GM23338 (cell line): ENCODE measurements at regions not wholly inside any gene's neighbourhood (a gene's known extent, or its start where the extent isn't known, plus 50 kb on each side); places are given as distances from the start of the nearest gene placed in this dataset.
A peak's percentile ranks its signal among the peaks of the same experiment; 100 is the strongest.

ENCODE experiments used
- ATAC-seq: fragments of 200-7000 bp; cut with Tn5 transposase; 3 replicates; pipeline ENCODE4 v1.9.1; 2020
- DNase-seq: peaks from one replicate; pipeline ENCODE4 v3.0.0-alpha.2; 2015; ENCODE audit warnings: low spot score
- H2AFZ ChIP-seq: fragments of 200-600 bp; sonication (generic); 2 replicates; pipeline ENCODE4 v1.8.0; 2016; ENCODE audit warnings: antibody characterized with exemption, mild to moderate bottlenecking, moderate library complexity
- H3F3A ChIP-seq: fragments of 200-600 bp; sonication (generic); replicated peaks from 2 replicates; pipeline ENCODE4 v1.8.0; 2017; ENCODE audit warnings: antibody characterized with exemption, mixed run types, low read depth
- H3K27ac ChIP-seq: fragments of 200-600 bp; sonication (generic); 2 replicates; pipeline ENCODE4 v1.6.1; 2016; ENCODE audit warnings: low read depth
- H3K27me3 ChIP-seq: fragments of 200-600 bp; sonication (generic); 2 replicates; pipeline ENCODE4 v1.8.0; 2016; ENCODE audit warnings: mild to moderate bottlenecking, mixed run types, moderate library complexity; ENCODE audit not compliant: insufficient read depth
- H3K36me3 ChIP-seq: fragments of 200-600 bp; sonication (generic); 2 replicates; pipeline ENCODE4 v1.8.0; 2016; ENCODE audit warnings: mild to moderate bottlenecking; ENCODE audit not compliant: insufficient read depth
- H3K4me1 ChIP-seq: fragments of 200-600 bp; sonication (generic); 2 replicates; pipeline ENCODE4 v1.8.0; 2016; ENCODE audit warnings: mild to moderate bottlenecking, moderate library complexity; ENCODE audit not compliant: insufficient read depth
- H3K4me2 ChIP-seq: fragments of 200-600 bp; sonication (generic); 2 replicates; pipeline ENCODE4 v1.7.1; 2017; ENCODE audit warnings: mixed run types
- H3K4me3 ChIP-seq: fragments of 200-600 bp; sonication (generic); 2 replicates; pipeline ENCODE4 v1.6.1; 2016; ENCODE audit warnings: mixed run types
- H3K79me2 ChIP-seq: fragments of 200-600 bp; sonication (generic); replicated peaks from 2 replicates; pipeline ENCODE4 v1.8.0; 2017; ENCODE audit warnings: mild to moderate bottlenecking; ENCODE audit not compliant: insufficient read depth
- H3K9me2 ChIP-seq: fragments of 200-600 bp; sonication (generic); 2 replicates; pipeline ENCODE4 v1.8.0; 2017; ENCODE audit not compliant: insufficient read depth
- H4K20me1 ChIP-seq: fragments of 200-600 bp; sonication (generic); replicated peaks from 2 replicates; pipeline ENCODE4 v1.8.0; 2017; ENCODE audit warnings: mild to moderate bottlenecking; ENCODE audit not compliant: insufficient read depth
- H3K27ac Mint-ChIP-seq: 2 replicates; pipeline ENCODE4 v1.8.0; 2020; ENCODE audit warnings: inconsistent platforms, mild to moderate bottlenecking, moderate library complexity, mixed read lengths
- H3K27me3 Mint-ChIP-seq: 3 replicates; pipeline ENCODE4 v1.8.0; 2022; ENCODE audit warnings: low read depth, mild to moderate bottlenecking, moderate library complexity, mixed read lengths, inconsistent platforms; ENCODE audit not compliant: insufficient read depth, poor library complexity
- H3K36me3 Mint-ChIP-seq: 3 replicates; pipeline ENCODE4 v1.8.0; 2021; ENCODE audit warnings: low read depth, mild to moderate bottlenecking, inconsistent platforms, moderate library complexity, mixed read lengths
- H3K4me1 Mint-ChIP-seq: 3 replicates; pipeline ENCODE4 v1.8.0; 2020; ENCODE audit warnings: mild to moderate bottlenecking, inconsistent platforms, mixed read lengths
- H3K4me3 Mint-ChIP-seq: 3 replicates; pipeline ENCODE4 v1.8.0; 2021; ENCODE audit warnings: moderate library complexity, mild to moderate bottlenecking, inconsistent platforms, mixed read lengths
- H3K9me3 Mint-ChIP-seq: 3 replicates; pipeline ENCODE4 v1.8.0; 2020; ENCODE audit warnings: moderate library complexity, mild to moderate bottlenecking, inconsistent platforms, mixed read lengths
- CREB1 ChIP-seq: fragments of 250-450 bp; sonication (Bioruptor Pico); IDR thresholded peaks from 2 replicates; pipeline ENCODE4 v1.5.0; 2020; ENCODE audit warnings: low read depth, mild to moderate bottlenecking, moderate library complexity
- CTCF ChIP-seq, 2 experiments: fragments of 200-600 bp in 1 of 2; sonication (generic) in 1 of 2; conservative IDR thresholded peaks; 2 replicates each; pipeline versions ENCODE4 v1.5.1 to v1.6.1; 2016 to 2017; ENCODE audit warnings: antibody characterized with exemption in 2 of 2, low read depth in 2 of 2, mild to moderate bottlenecking in 2 of 2, moderate library complexity in 1 of 2
- ETS1 ChIP-seq: IDR thresholded peaks from 2 replicates; pipeline ENCODE4 v1.6.1; 2016; ENCODE audit warnings: antibody characterized with exemption
- EZH2 ChIP-seq: fragments of 200-600 bp; sonication (generic); IDR thresholded peaks from one replicate; pipeline ENCODE4 v1.8.0; 2017; ENCODE audit warnings: antibody characterized with exemption, mild to moderate bottlenecking, low read depth; ENCODE audit not compliant: unreplicated experiment
- EZH2phosphoT487 ChIP-seq: fragments of 200-600 bp; sonication (generic); IDR thresholded peaks from one replicate; pipeline ENCODE4 v1.8.1; 2018; ENCODE audit warnings: antibody characterized with exemption; ENCODE audit not compliant: unreplicated experiment
- JUNB ChIP-seq: IDR thresholded peaks from one replicate; pipeline ENCODE4 v1.6.1; 2016; ENCODE audit warnings: antibody characterized with exemption; ENCODE audit not compliant: unreplicated experiment
- NANOG ChIP-seq: IDR thresholded peaks from 2 replicates; pipeline ENCODE4 v1.6.1; 2016; ENCODE audit warnings: antibody characterized with exemption, borderline replicate concordance
- POLR2AphosphoS5 ChIP-seq: IDR thresholded peaks from 2 replicates; pipeline ENCODE4 v1.6.1; 2016; ENCODE audit warnings: antibody characterized with exemption, low read depth
- REST ChIP-seq: IDR thresholded peaks from one replicate; pipeline ENCODE4 v1.6.1; 2018; ENCODE audit warnings: antibody characterized with exemption; ENCODE audit not compliant: unreplicated experiment
- STAT1 ChIP-seq: IDR thresholded peaks from one replicate; pipeline ENCODE4 v1.6.1; 2016; ENCODE audit warnings: antibody characterized with exemption; ENCODE audit not compliant: unreplicated experiment
- ZNF114 ChIP-seq: fragments of 250-450 bp; sonication (Bioruptor Pico); IDR thresholded peaks from 2 replicates; pipeline ENCODE4 v1.5.0; 2020; ENCODE audit warnings: mild to moderate bottlenecking, moderate library complexity
- ZNF331 ChIP-seq: fragments of 250-450 bp; sonication (Bioruptor Pico); IDR thresholded peaks from 2 replicates; pipeline ENCODE4 v1.5.0; 2020; ENCODE audit warnings: low read depth, mild to moderate bottlenecking, moderate library complexity
- ZNF462 ChIP-seq: fragments of 250-450 bp; sonication (Bioruptor Pico); IDR thresholded peaks from 2 replicates; pipeline ENCODE4 v1.5.0; 2020; ENCODE audit warnings: mild to moderate bottlenecking, moderate library complexity

GRCh38 chr7:10579561-10579960 lies 394.1 kb upstream of the PHF14 start:
- TF ChIP-seq CTCF (conservative IDR thresholded peaks at IDR 0.05; ENCODE audit: low read depth in 2 of 2), result no peak
- TF ChIP-seq JUNB, result no peak
- TF ChIP-seq REST, result no peak
- no peak for TF ChIP-seq ETS1
- TF ChIP-seq ZNF114 (CRISPR knock-in tag), result no peak
- TF ChIP-seq CREB1 (CRISPR knock-in tag), result no peak
- TF ChIP-seq EZH2, result no peak
- no peak for TF ChIP-seq POLR2AphosphoS5
- TF ChIP-seq ZNF462 (CRISPR knock-in tag), result no peak
- no peak for TF ChIP-seq NANOG
- TF ChIP-seq ZNF331 (CRISPR knock-in tag), result no peak
- TF ChIP-seq EZH2phosphoT487, result no peak
- TF ChIP-seq STAT1, result no peak
- H3K4me1 ChIP-seq, result no peaks in the 10 kb centered on the region
- no peaks in the 10 kb centered on the region for H4K20me1 ChIP-seq
- H3K27me3 Mint-ChIP-seq, result no peaks in the 10 kb centered on the region
- no peaks in the 10 kb centered on the region for H3K27me3 ChIP-seq
- H3F3A ChIP-seq, result no peaks in the 10 kb centered on the region
- H3K27ac ChIP-seq, result no peak overlapping the region
- no peak overlapping the region for H3K4me3 ChIP-seq
- H2AFZ ChIP-seq, result 0 out of 2 replicates have a peak overlapping the region, but pooled peaks have one; percentile 20
- no peak overlapping the region for H3K4me3 Mint-ChIP-seq
- H3K4me1 Mint-ChIP-seq, result no peaks in the 10 kb centered on the region
- H3K36me3 ChIP-seq, result no peaks in the 10 kb centered on the region
- H3K36me3 Mint-ChIP-seq, result no peaks in the 10 kb centered on the region
- H3K9me3 Mint-ChIP-seq, result no peaks in the 10 kb centered on the region
- DNase-seq, result no peak
- ATAC-seq, result no peak
- no peak overlapping the region for H3K4me2 ChIP-seq
- H3K79me2 ChIP-seq, result no peaks in the 10 kb centered on the region
- no peaks in the 10 kb centered on the region for H3K9me2 ChIP-seq
- no peak overlapping the region for H3K27ac Mint-ChIP-seq
